A549 (cell line): ENCODE measurements at regions not wholly inside any gene's neighbourhood (a gene's known extent, or its start where the extent isn't known, plus 50 kb on each side); places are given as distances from the start of the nearest gene placed in this dataset.
"Not testable (repeated sequence)": the region's sequence is repeated elsewhere in the genome, so short reads cannot be mapped to it uniquely, and the experiment has no call there.

Experiments
- ATAC-seq, 2 experiments: fragments of 200-7000 bp in 1 of 2; fragments of >200 bp in 1 of 2; cut with Nextera tagmentation in 1 of 2; cut with Tn5 transposase in 1 of 2; 3 replicates each; pipeline versions ENCODE4 v1.8.0 to v1.9.1; 2018 to 2020; ENCODE audit warnings: mild to moderate bottlenecking in 1 of 2, moderate library complexity in 1 of 2
- CTCF ChIA-PET: fragments of 300-600 bp; sonication (Branson Sonifier 250); formaldehyde crosslinking; extraction: SDS; loops from one replicate; lab custom pipeline; 2021; ENCODE audit warnings: antibody characterized with exemption, inconsistent platforms; lab: Yijun Ruan, JAX
- POLR2A ChIA-PET: fragments of 350-600 bp; formaldehyde crosslinking; extraction: SDS; loops from one replicate; lab custom pipeline; 2021; ENCODE audit warnings: antibody characterized with exemption, inconsistent platforms; lab: Yijun Ruan, JAX
- DNase-seq, 2 experiments: peaks; one replicate each; pipeline versions ENCODE4 v3.0.0 to v3.0.0-alpha.2; 2011 to 2016; ENCODE audit warnings: low read depth in 1 of 2, low spot score in 1 of 2
- FAIRE-seq: peaks from 2 replicates; lab custom pipeline; 2011; peaks lifted over from hg19 to GRCh38; lab: Jason Lieb, UNC
- H3K27ac ChIP-seq, 2 experiments: fragments of >200 bp; sonication (Bioruptor Twin); formaldehyde crosslinking; 3 replicates each; pipeline ENCODE4 v1.5.1; 2016 to 2017
- H3K4me1 ChIP-seq: fragments of >200 bp; sonication (Bioruptor Twin); formaldehyde crosslinking; 3 replicates; pipeline ENCODE4 v1.6.1; 2016
- H3K4me2 ChIP-seq: fragments of >200 bp; sonication (Bioruptor Twin); formaldehyde crosslinking; 3 replicates; pipeline ENCODE4 v1.6.1; 2016
- H3K4me3 ChIP-seq: fragments of >200 bp; sonication (Bioruptor Twin); formaldehyde crosslinking; 3 replicates; pipeline ENCODE4 v1.5.1; 2016
- H3K9me3 ChIP-seq: fragments of >200 bp; sonication (Bioruptor Twin); formaldehyde crosslinking; 3 replicates; pipeline ENCODE4 v1.6.1; 2016
- BCL3 ChIP-seq: fragments of >200 bp; sonication (Bioruptor Twin); formaldehyde crosslinking; IDR thresholded peaks from 3 replicates; pipeline ENCODE4 v1.6.1; 2016
- CBX2 ChIP-seq: fragments of 200-600 bp; sonication (generic); IDR thresholded peaks from 2 replicates; pipeline ENCODE4 v1.6.1; 2016; ENCODE audit warnings: low read depth, mild to moderate bottlenecking, borderline replicate concordance
- CEBPB ChIP-seq, 2 experiments: fragments of >200 bp in 1 of 2; sonication (Bioruptor Twin) in 1 of 2; formaldehyde crosslinking in 1 of 2; IDR thresholded peaks; 2 replicates each; pipeline ENCODE4 v1.6.1; 2012 to 2016
- CHD4 ChIP-seq: fragments of 200-600 bp; sonication (generic); IDR thresholded peaks from 2 replicates; pipeline ENCODE4 v1.6.1; 2016; ENCODE audit warnings: antibody characterized with exemption, mild to moderate bottlenecking, borderline replicate concordance
- EHMT2 ChIP-seq: fragments of 200-600 bp; sonication (generic); IDR thresholded peaks from 2 replicates; pipeline ENCODE4 v1.6.1; 2016; ENCODE audit warnings: antibody characterized with exemption, low read depth, mild to moderate bottlenecking, moderate library complexity
- EP300 ChIP-seq, 2 experiments: fragments of >200 bp; sonication (Bioruptor Twin); formaldehyde crosslinking; IDR thresholded peaks; 2 replicates in 1 of 2; 3 replicates in 1 of 2; pipeline ENCODE4 v1.6.1; 2016 to 2017
- FOSB ChIP-seq: fragments of 250-450 bp; sonication (Bioruptor Pico); IDR thresholded peaks from 2 replicates; pipeline ENCODE4 v1.5.0; 2020; ENCODE audit warnings: mild to moderate bottlenecking, moderate library complexity
- HDAC2 ChIP-seq: fragments of 200-600 bp; sonication (generic); IDR thresholded peaks from 2 replicates; pipeline ENCODE4 v1.6.1; 2016
- HES2 ChIP-seq: fragments of >200 bp; sonication (Bioruptor Twin); formaldehyde crosslinking; IDR thresholded peaks from 2 replicates; pipeline ENCODE4 v1.6.1; 2016
- HMGXB4 ChIP-seq: fragments of 250-450 bp; sonication (Bioruptor Pico); IDR thresholded peaks from 2 replicates; pipeline ENCODE4 v1.5.0; 2021; ENCODE audit warnings: mild to moderate bottlenecking, moderate library complexity, borderline replicate concordance
- KDM1A ChIP-seq: fragments of 200-600 bp; sonication (generic); IDR thresholded peaks from 2 replicates; pipeline ENCODE4 v1.6.1; 2016; ENCODE audit warnings: low read depth, mild to moderate bottlenecking
- MAFK ChIP-seq: fragments of 450-650 bp; IDR thresholded peaks from 2 replicates; pipeline ENCODE4 v1.6.1; 2014; ENCODE audit not compliant: partially characterized antibody
- MYC ChIP-seq: IDR thresholded peaks from 2 replicates; pipeline ENCODE4 v1.6.1; 2012; ENCODE audit warnings: mild to moderate bottlenecking, inconsistent platforms, low read length, improper control_type of control experiment, borderline replicate concordance
- NFE2L2 ChIP-seq: fragments of 150-350 bp; conservative IDR thresholded peaks from 2 replicates; pipeline ENCODE4 v1.6.1; 2014; ENCODE audit warnings: low read length
- POLR2A ChIP-seq: IDR thresholded peaks from 2 replicates; pipeline ENCODE4 v1.6.1; 2012; ENCODE audit warnings: mild to moderate bottlenecking, low read length
- POLR2AphosphoS2 ChIP-seq: conservative IDR thresholded peaks from 2 replicates; pipeline ENCODE4 v1.6.1; 2012; ENCODE audit warnings: low read length, improper control_type of control experiment, inconsistent platforms
- RCOR1 ChIP-seq: fragments of 150-350 bp; IDR thresholded peaks from 2 replicates; pipeline ENCODE4 v1.6.1; 2014; ENCODE audit warnings: antibody characterized with exemption, low read length, low read depth
- SMC3 ChIP-seq: fragments of >200 bp; sonication (Bioruptor Twin); formaldehyde crosslinking; IDR thresholded peaks from 3 replicates; pipeline ENCODE4 v1.6.1; 2018; ENCODE audit warnings: inconsistent platforms
- ZC3H11A ChIP-seq: fragments of 450-650 bp; IDR thresholded peaks from 2 replicates; pipeline ENCODE4 v1.6.1; 2014; ENCODE audit warnings: antibody characterized with exemption, mild to moderate bottlenecking
- ZNF302 ChIP-seq: fragments of 250-450 bp; sonication (Bioruptor Pico); IDR thresholded peaks from 2 replicates; pipeline ENCODE4 v1.9.0; 2021; ENCODE audit warnings: inconsistent platforms, mild to moderate bottlenecking, moderate library complexity
- whole genome bisulfite sequencing: methylation state at CpG from one replicate; pipeline ENCODE4 v1.1.6; 2017; ENCODE audit errors: missing lambda C conversion rate; 5-methylcytosine and 5-hydroxymethylcytosine counted together

- CTCF ChIA-PET, result no interaction called here
- no peak overlapping the region for H3K27ac ChIP-seq
- H3K9me3 ChIP-seq, result no peaks in the 10 kb centered on the region
- FAIRE-seq, result no peak
- POLR2A ChIA-PET, result no interaction called here
- no peaks in the 10 kb centered on the region for H3K4me1 ChIP-seq
- TF ChIP-seq EHMT2 (no peak), HES2 (no peak), CEBPB (IDR thresholded peaks at IDR 0.05) (no peak), CBX2 (no peak), POLR2A (no peak), HDAC2 (no peak), KDM1A (no peak)
- no peak overlapping the region for H3K4me2 ChIP-seq
- no peak for DNase-seq
- no peak overlapping the region for H3K4me3 ChIP-seq
- no peak for ATAC-seq
- 9% methylated on average over 3 of the region's 3 CpGs for WGBS
These were observed 632.8 kb upstream of the AMOT start for GRCh38 chrX:113473418-113473817.

- H3K4me2 ChIP-seq, H3K27ac ChIP-seq, DNase-seq, H3K4me1 ChIP-seq, POLR2A ChIA-PET, FAIRE-seq, ATAC-seq, CTCF ChIA-PET, H3K9me3 ChIP-seq, H3K4me3 ChIP-seq: not testable (repeated sequence)
- 21% methylated on average over 5 of the region's 5 CpGs for WGBS
These were observed 632.4 kb upstream of the AMOT start for GRCh38 chrX:113473015-113473414.

- no peak for FAIRE-seq
- no peak for ATAC-seq
- TF ChIP-seq EP300 (IDR thresholded peaks at IDR 0.05) (no peak), HMGXB4 (CRISPR knock-in tag) (no peak), RCOR1 (no peak)
- DNase-seq, result no peak
- Histone ChIP-seq H3K4me2 (no peak overlapping the region), H3K9me3 (no peaks in the 10 kb centered on the region), H3K4me1 (no peaks in the 10 kb centered on the region), H3K27ac (no peak overlapping the region), H3K4me3 (no peak overlapping the region)
- POLR2A ChIA-PET, result no interaction called here
- CTCF ChIA-PET, result no interaction called here
- WGBS, result 6% methylated on average over 4 of the region's 4 CpGs
These were observed 629.5 kb upstream of the AMOT start for GRCh38 chrX:113470166-113470565.

GRCh38 chrX:113457719-113458118 lies 617.1 kb upstream of the AMOT start:
- 0% methylated on average over 2 of the region's 2 CpGs for WGBS
- Histone ChIP-seq H3K27ac (no peak overlapping the region), H3K9me3 (no peaks in the 10 kb centered on the region), H3K4me2 (no peak overlapping the region), H3K4me3 (no peak overlapping the region), H3K4me1 (no peaks in the 10 kb centered on the region)
- ChIA-PET CTCF (no interaction called here), POLR2A (no interaction called here)
- FAIRE-seq (no peak), ATAC-seq (no peak), DNase-seq (no peak)
- TF ChIP-seq ZNF302 (CRISPR knock-in tag) (no peak), NFE2L2 (no peak), EHMT2 (no peak), FOSB (CRISPR knock-in tag) (no peak), SMC3 (no peak), BCL3 (no peak), MYC (no peak), MAFK (no peak), EP300 (IDR thresholded peaks at IDR 0.05) (no peak), CHD4 (no peak), ZC3H11A (no peak), HDAC2 (no peak), POLR2AphosphoS2 (no peak)
- TF ChIP-seq, all 56 proteins: peak for 0
